Suppressor macrophage (primary cell): ENCODE measurements at regions not wholly inside any gene's neighbourhood (a gene's known extent, or its start where the extent isn't known, plus 50 kb on each side); places are given as distances from the start of the nearest gene placed in this dataset.
A peak's percentile ranks its signal among the peaks of the same experiment; 100 is the strongest.
"Not testable (repeated sequence)": the region's sequence is repeated elsewhere in the genome, so short reads cannot be mapped to it uniquely, and the experiment has no call there.

Experiments
- DNase-seq, 4 experiments: peaks; one replicate each; pipeline ENCODE4 v3.0.0-alpha.2; 2020 to 2022

DNA sequence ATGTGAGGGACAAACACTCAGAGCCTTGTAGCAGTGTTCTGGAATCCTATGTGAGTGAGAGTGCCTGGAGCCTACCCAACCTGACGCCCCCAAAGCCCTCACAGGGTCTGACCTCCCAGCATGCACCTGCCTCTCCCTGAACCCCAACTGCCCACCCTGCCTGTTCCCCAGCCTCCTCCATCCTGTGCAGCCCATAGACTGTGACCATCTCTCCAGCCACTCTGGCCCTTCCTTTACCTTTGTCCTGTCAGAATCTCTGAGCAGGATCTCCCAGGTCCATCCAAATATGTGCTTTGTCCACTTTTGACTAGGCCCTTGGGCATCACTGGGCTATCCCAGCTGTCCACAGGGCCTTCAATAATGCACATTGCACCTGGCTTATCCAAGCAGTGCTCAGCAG, 1159.8 kb upstream of the TPTE start:
- not testable (repeated sequence) for DNase-seq

- peak in 1 of 4 experiments; percentile 0 for DNase-seq
Observed at GRCh38 chr21:9362309-9362708, 1159.1 kb upstream of the TPTE start.

DNA sequence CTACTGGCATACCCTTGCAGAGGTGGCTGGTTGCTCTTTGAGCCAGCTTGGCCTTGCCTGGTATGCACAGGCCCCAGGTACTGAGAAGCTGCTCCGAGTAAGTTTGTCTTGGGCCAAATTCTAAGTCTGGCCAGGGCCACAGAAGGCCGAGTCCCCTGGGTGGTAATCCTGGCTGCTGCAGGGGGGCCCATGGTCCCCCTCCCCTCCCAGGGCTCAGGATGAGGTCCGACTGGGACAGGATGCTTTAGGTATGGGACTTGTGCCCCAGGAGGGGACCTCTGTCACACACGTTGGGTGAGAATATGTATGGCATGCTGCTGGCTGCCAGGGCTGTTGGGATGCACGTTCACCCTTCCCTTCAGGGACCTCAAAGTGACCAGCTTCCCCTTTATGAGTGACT, 1155.6 kb upstream of the TPTE start:
- DNase-seq = not testable (repeated sequence)

- not testable (repeated sequence) for DNase-seq
Observed at GRCh38 chr21:9366578-9366977, 1154.8 kb upstream of the TPTE start.
